Loucy (cell line): ENCODE measurements at regions not wholly inside any gene's neighbourhood (a gene's known extent, or its start where the extent isn't known, plus 50 kb on each side); places are given as distances from the start of the nearest gene placed in this dataset.

ENCODE experiments used
- H2AFZ ChIP-seq: fragments of 200-600 bp; sonication (generic); 2 replicates; pipeline ENCODE4 v1.6.0; 2016; ENCODE audit warnings: antibody characterized with exemption, mild to moderate bottlenecking, low read length, moderate library complexity
- H3F3A ChIP-seq: fragments of 200-600 bp; 2 replicates; pipeline ENCODE4 v1.6.0; 2016; ENCODE audit warnings: antibody characterized with exemption, low read depth, mild to moderate bottlenecking
- H3K27me3 ChIP-seq: fragments of 200-600 bp; sonication (generic); 2 replicates; pipeline ENCODE4 v1.6.1; 2014; ENCODE audit warnings: low read length, mild to moderate bottlenecking; ENCODE audit not compliant: insufficient read depth, poor library complexity, severe bottlenecking
- H3K36me3 ChIP-seq: fragments of 200-600 bp; sonication (generic); 2 replicates; pipeline ENCODE4 v1.6.1; 2016; ENCODE audit warnings: low read length; ENCODE audit not compliant: insufficient read depth
- H3K4me1 ChIP-seq: fragments of 200-600 bp; sonication (generic); 2 replicates; pipeline ENCODE4 v1.5.1; 2014; ENCODE audit warnings: low read length, mild to moderate bottlenecking; ENCODE audit not compliant: insufficient read depth, poor library complexity, severe bottlenecking
- H3K4me2 ChIP-seq: fragments of 200-600 bp; sonication (generic); 2 replicates; pipeline ENCODE4 v1.6.0; 2014; ENCODE audit warnings: antibody characterized with exemption, low read length, low read depth, mild to moderate bottlenecking; ENCODE audit not compliant: poor library complexity, severe bottlenecking
- H3K4me3 ChIP-seq: fragments of 200-600 bp; sonication (generic); 2 replicates; pipeline ENCODE4 v1.5.1; 2014; ENCODE audit warnings: low read length, mild to moderate bottlenecking, mixed read lengths; ENCODE audit not compliant: poor library complexity, severe bottlenecking
- H3K79me2 ChIP-seq: fragments of 200-600 bp; sonication (generic); 2 replicates; pipeline ENCODE4 v1.6.1; 2014; ENCODE audit warnings: low read length; ENCODE audit not compliant: insufficient read depth
- H3K9ac ChIP-seq: fragments of 200-600 bp; sonication (generic); 2 replicates; pipeline ENCODE4 v1.6.0; 2014; ENCODE audit warnings: mild to moderate bottlenecking, low read depth, low read length, moderate library complexity; ENCODE audit not compliant: poor library complexity, severe bottlenecking
- H3K9me2 ChIP-seq: fragments of 200-600 bp; sonication (generic); replicated peaks from 2 replicates; pipeline ENCODE4 v1.6.1; 2016; ENCODE audit warnings: low read depth, low read length, mixed read lengths
- H3K9me3 ChIP-seq: fragments of 200-600 bp; sonication (generic); 2 replicates; pipeline ENCODE4 v1.6.1; 2014; ENCODE audit warnings: mild to moderate bottlenecking, antibody characterized with exemption, low read length, low read depth; ENCODE audit not compliant: insufficient read depth
- H4K20me1 ChIP-seq: fragments of 200-600 bp; sonication (generic); 2 replicates; pipeline ENCODE4 v1.6.0; 2014; ENCODE audit warnings: antibody characterized with exemption, low read length, mild to moderate bottlenecking; ENCODE audit not compliant: insufficient read depth, poor library complexity, severe bottlenecking
- CTCF ChIP-seq: fragments of 200-600 bp; sonication (generic); conservative IDR thresholded peaks from 2 replicates; pipeline ENCODE4 v1.5.1; 2014; ENCODE audit warnings: mild to moderate bottlenecking, antibody characterized with exemption, low read length
- EZH2phosphoT487 ChIP-seq: fragments of 200-600 bp; IDR thresholded peaks from 2 replicates; pipeline ENCODE4 v1.6.1; 2018; ENCODE audit warnings: antibody characterized with exemption, mild to moderate bottlenecking, moderate library complexity, borderline replicate concordance

- H3K9ac ChIP-seq = no peak overlapping the region
- H3K9me2 ChIP-seq = no peaks in the 10 kb centered on the region
- no peak overlapping the region for H2AFZ ChIP-seq
- H3K4me3 ChIP-seq = no peak overlapping the region
- TF ChIP-seq EZH2phosphoT487 (no peak), CTCF (no peak)
- no peaks in the 10 kb centered on the region for H3K36me3 ChIP-seq
- no peaks in the 10 kb centered on the region for H3K9me3 ChIP-seq
- no peaks in the 10 kb centered on the region for H4K20me1 ChIP-seq
- peaks cover 43% of the 10 kb centered on the region for H3K4me1 ChIP-seq
- no peaks in the 10 kb centered on the region for H3K79me2 ChIP-seq
- no peaks in the 10 kb centered on the region for H3K27me3 ChIP-seq
- H3K4me2 ChIP-seq = peak overlapping the region; percentile 1
- H3F3A ChIP-seq = no peaks in the 10 kb centered on the region
Measured at GRCh38 chr7:17043012-17043877, 161.5 kb upstream of the AGR3 start.

GRCh38 chr7:17044396-17044795 lies 162.6 kb upstream of the AGR3 start:
- H3K9me2 ChIP-seq = no peaks in the 10 kb centered on the region
- H3K9me3 ChIP-seq = no peaks in the 10 kb centered on the region
- peak overlapping the region; percentile 30 for H3K4me2 ChIP-seq
- H2AFZ ChIP-seq = peak overlapping the region; percentile 71; the same call in 1 of the 2 replicates
- no peaks in the 10 kb centered on the region for H3K79me2 ChIP-seq
- no peak overlapping the region for H3K4me3 ChIP-seq
- TF ChIP-seq EZH2phosphoT487 = no peak
- peak; percentile 27; the same call in 1 of the 2 replicates for TF ChIP-seq CTCF
- no peaks in the 10 kb centered on the region for H3K27me3 ChIP-seq
- no peaks in the 10 kb centered on the region for H4K20me1 ChIP-seq
- peaks cover 36% of the 10 kb centered on the region for H3K4me1 ChIP-seq
- no peaks in the 10 kb centered on the region for H3F3A ChIP-seq
- H3K9ac ChIP-seq = no peak overlapping the region
- H3K36me3 ChIP-seq = no peaks in the 10 kb centered on the region

- H3K27me3 ChIP-seq = no peaks in the 10 kb centered on the region
- H3K36me3 ChIP-seq = no peaks in the 10 kb centered on the region
- H3K79me2 ChIP-seq = no peaks in the 10 kb centered on the region
- H3F3A ChIP-seq = no peaks in the 10 kb centered on the region
- peak overlapping the region; percentile 16 for H3K4me3 ChIP-seq
- H2AFZ ChIP-seq = 0 out of 2 replicates have a peak overlapping the region, but pooled peaks have one; percentile 16
- H3K9me3 ChIP-seq = no peaks in the 10 kb centered on the region
- H3K4me1 ChIP-seq = peaks cover 36% of the 10 kb centered on the region
- H3K9ac ChIP-seq = no peak overlapping the region
- H3K4me2 ChIP-seq = peak overlapping the region; percentile 30
- H4K20me1 ChIP-seq = no peaks in the 10 kb centered on the region
- no peak for TF ChIP-seq EZH2phosphoT487
- TF ChIP-seq CTCF = no peak
- no peaks in the 10 kb centered on the region for H3K9me2 ChIP-seq
Measured at GRCh38 chr7:17044861-17045260, 163.1 kb upstream of the AGR3 start.
